Hepatic stellate cell (primary cell): ENCODE measurements at regions not wholly inside any gene's neighbourhood (a gene's known extent, or its start where the extent isn't known, plus 50 kb on each side); places are given as distances from the start of the nearest gene placed in this dataset.

Experiments
- DNase-seq: peaks from one replicate; pipeline ENCODE4 v3.0.0; 2011; ENCODE audit warnings: low spot score

DNA sequence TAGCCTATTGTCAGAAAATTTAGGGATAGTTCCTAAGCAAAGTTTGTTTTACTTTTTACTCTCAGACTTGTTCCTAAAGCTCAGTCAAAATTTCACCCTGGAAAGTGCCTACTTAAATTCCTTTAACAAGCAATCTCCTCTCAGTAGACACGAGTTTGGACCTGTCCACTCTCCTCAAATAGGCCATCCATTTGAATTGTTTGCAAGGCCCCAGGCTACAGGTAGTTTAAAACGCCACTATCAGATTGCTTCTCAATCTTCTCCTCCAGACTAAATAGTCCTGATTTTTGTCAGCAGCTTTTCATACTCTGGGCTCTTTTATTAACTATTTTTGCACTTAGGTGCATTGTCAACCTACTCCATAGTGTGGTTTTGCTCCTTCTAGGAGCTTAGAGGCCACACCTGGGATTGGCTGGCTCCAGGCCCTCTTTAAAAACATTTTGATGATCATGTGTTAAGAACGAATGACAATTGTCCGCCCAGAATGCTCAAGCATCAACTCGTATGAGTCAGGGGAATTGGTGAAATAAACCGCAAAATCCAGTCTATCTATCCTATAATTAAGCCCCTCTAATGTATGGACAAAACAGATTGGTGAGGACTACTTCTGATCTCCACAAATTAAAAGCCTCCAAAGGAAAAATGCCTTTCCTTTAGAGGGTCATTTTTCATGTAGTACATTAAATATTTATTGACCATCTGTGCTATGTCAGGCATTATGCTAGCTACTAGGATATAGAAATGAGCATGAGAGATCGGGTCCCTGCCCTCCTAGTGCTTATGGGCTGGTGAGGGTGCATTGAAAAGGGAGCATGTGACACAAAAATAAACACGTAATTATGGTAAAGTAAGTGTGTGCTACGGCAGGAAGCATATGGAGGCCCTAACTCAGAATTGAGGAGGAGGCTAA, 333.8 kb upstream of the TNP1 start:
- DNase-seq = no peak

DNA sequence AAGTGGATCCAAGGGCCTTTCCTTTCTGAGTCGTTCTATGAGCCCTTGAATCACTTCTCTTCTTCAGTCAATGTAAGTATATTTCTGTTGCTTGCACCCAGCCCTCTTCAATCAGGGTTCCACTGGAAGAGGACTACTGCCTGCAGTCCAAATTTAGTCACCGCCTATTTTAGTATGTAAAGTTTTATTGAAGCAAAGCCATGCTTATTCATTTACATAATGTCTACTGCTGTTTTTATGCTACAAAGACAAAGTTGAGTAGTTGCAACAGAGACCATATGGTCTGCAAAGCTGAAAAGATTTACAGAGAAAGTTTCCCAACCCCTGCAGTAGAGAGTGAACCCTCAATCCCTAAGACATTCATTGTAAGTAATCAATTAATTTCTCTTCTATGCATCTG, 332.5 kb upstream of the TNP1 start:
- no peak for DNase-seq

DNA sequence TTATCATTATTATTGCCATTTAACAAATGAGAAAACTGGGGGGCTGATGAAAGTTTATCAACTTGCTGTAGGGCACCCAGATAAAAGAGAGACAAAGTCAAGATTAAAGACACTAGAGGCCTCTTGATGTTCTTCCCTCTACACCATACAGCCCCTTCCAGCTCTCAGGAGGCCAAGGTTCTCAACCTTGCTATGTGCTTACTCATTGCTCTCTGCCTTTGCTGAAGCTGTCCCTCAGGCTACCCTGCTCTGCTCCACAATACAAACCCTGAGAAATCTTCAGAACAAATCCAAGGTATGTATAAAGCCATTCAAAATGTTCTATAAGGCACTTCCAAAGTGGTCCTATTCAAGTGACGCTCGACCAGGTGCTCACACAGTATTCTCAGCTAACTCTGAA, 329.9 kb upstream of the TNP1 start:
- DNase-seq = no peak

DNA sequence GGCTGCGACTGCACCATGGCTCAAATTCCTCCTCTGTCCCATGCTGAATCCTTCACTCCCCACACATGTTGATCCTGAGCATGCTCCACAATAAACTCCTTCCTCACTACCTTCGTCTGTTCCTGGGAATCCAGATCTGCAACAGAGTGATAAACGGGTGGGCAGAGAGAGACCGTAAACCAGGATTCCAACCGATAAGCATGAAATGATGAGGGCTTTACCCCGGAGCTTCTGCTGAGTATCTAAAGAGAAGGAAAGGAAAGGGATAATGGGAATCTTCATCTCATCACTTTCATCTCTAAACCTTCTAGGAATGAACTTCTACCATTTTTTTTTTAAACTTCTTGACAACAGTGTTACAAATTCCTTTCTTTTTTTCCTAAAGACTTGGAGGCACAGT, 329.3 kb upstream of the TNP1 start:
- no peak for DNase-seq

DNA sequence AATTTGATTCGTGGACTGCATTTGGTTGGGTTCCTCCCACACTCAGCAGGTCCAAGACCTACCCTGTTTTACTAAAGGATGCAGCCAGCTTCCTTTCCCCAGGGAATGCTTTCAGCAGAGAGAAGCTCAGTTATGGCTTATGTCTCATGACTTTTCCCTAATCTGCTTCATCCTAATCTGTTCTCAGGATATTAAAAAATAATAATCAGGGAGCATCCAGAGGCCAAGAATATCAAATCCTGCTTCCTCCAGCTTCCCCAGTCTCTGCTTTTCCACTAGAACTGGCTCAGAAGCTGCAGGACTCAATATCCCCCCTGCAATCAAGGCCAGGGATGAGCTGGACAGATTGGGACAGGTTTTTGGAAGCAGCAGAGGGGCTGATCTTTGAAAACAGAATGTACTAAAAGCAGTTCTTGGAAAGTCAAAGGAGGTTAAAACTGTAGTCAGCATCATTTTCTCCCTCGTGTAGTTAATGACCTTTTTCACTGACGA, 326.9 kb upstream of the TNP1 start:
- no peak for DNase-seq

DNA sequence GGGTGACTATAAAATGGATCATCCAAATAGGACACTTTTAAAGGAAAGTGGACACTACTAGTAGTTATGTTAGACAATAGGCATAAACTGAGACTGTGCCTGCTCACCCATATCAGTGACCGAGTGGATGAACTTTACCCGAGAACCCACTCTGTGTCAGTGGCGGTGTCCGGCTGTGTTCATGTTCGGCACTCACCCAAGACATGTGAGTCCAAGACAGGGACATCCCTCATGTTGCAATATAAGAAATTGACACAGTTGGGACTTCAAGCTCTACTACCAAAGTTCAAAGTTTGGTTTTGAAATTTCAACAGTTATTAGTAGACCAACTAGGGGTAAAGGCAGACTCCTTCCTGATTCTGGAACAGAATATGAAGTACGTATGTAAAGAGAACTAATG, 326.3 kb upstream of the TNP1 start:
- DNase-seq = no peak

DNA sequence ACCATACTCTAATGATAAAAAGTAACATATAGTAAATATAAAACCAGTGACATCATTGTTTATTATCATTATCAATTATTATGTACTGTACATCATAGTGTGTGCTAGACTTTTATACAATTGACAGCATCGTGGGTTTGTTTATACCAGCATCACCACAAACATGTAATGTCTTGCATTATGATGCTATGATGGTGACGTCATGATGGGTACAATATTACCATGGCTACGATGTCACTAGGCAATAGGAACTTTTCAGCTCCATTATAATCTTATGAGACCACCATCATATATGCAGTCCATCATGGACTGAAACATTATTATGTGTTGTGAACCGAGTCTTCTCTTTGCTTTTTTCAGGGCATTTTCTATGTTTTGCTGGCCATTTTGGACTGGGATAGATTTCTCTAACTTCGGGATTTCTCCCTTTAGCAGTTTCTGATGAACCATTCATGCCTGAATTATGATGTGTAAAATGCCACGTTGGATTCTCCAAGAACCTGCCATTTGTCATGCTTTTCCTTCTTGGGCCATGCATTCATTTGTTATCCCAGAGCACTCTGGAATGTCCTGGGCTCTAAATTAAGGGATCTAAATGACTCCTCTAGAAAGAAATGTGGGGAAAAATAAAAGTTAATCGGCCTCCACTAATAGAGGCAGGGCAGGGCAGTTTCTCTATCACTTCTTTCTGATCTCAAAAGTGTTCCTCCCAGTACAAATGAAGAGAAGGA, 325.6 kb upstream of the TNP1 start:
- peak; percentile 17 for DNase-seq

DNA sequence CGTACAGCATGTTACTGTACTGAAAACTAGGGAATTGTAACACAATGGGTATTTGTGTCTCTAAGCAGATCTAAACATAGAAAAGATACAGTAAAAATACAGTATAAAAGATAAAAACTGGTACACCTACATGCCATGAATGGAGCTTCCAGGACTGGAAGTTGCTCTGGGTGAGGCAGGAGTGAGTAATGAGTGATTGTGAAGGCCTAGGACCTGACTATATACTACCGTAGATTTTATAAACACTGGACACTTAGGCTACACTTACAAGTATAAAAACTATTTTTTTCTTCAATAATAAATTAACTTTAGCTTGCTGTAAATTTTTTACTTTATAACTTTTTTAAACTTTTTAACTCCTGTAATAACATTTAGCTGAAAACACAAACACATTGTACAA, 324.4 kb upstream of the TNP1 start:
- no peak for DNase-seq

DNA sequence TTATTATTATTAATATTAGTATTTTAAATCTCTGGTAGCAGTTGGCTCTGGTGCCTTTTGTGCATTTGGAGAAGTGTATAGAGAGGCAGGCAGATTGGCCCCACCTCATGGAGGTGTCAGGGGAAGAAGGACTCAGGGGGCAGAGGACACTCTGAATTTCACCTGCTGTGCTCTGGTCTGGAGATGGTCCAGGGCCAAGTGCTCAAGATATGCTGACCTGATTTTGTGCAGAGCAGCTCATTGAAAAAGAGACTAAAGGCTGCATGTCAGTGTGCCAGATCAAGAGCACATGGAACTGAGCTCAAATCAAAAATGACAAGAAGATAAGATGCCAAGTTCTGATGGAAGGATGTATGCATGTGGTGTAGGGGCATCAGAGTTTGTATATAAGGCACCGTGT, 323.6 kb upstream of the TNP1 start:
- DNase-seq = no peak

DNA sequence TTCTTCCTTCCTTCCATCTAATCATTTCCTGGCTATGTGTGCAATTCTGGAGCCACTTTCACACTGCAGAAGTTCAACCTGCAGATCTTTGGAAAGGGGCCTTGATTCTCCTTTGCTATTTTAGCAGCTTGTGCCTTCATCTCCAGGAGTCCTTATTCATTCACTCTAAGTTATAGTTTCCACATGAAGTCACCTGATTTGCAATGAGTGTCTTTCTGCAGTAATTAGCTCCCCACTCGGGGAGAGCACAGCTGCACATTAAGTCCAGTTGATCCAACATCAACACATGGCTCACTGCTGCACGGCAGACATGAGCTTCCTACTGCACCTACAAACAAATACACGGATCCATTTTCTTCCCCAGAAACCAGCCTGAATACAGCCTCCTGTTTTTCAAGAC, 323.1 kb upstream of the TNP1 start:
- DNase-seq = no peak

DNA sequence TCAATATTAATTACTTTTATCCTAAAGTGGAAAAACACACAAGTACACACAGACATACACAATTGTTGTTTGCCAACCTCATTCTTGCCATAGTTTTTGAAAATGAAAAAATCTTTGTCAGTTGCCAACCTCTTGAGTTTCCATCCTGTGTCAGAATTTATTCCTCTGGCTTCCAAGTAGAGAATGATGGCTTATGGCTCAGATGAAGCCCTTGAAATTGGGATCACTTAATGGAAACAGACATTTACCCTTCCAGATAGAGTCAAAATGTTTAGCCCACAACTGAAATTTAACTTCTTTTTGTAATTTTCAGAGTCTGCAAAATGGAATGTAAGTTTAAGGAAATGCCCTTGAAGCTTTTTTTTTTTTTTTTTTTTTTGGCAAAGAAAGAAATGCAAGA, 321.6 kb upstream of the TNP1 start:
- DNase-seq = no peak

DNA sequence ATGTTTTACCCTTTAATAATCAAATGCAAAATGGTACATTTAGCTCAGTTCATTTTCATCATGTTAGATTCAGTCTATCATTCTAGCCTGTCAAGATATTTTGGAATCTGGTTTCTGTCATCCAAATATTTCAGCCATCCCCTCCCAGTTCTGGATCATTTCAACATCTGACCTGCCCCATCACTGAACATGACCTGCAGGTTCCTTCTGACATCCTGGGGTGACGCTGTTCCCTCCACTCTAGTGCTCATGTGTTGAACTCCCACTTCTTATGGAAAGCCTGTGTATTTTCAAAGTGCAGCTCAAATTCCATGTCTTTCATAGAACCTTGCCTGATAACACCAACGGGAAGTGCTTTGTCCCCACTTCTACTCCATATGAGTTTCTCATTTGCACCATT, 320.0 kb upstream of the TNP1 start:
- no peak for DNase-seq

DNA sequence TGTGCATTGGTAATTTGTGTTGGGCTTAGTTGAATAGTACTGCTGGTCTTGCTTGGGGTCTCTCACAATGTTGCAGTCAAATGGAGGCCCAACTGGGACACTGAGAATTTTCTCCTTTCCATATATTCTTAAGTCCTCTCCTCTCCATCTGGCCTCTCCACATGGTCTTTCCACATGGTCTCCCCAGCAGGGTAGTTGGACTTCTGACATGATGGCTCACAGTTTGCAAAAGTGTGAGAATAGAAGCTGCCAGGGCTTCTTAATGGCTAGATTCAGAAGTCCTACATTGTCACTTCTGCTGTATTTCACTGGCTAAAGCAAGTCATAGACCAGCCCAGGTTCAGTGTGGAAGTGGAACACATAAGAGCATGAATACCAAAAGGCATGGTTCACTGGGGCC, 318.5 kb upstream of the TNP1 start:
- no peak for DNase-seq

DNA sequence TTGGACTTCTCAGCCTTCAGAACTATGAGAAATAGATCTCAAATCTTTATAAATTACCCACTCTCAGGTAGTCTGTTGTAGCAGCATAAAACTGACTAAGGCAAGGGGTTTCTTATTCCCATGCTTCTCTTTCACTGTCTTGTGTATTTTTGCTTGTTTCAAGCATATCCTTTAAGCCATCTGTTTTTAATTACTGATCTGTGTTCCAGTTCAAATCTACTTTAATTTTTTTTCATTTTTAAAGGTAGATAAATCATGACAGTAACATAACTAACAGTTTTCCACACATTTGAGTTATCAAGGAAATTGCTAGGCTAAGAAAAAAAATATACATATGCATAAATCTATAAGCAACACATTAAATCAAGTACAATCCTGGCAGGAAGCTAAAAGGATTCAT, 317.9 kb upstream of the TNP1 start:
- DNase-seq = no peak

DNA sequence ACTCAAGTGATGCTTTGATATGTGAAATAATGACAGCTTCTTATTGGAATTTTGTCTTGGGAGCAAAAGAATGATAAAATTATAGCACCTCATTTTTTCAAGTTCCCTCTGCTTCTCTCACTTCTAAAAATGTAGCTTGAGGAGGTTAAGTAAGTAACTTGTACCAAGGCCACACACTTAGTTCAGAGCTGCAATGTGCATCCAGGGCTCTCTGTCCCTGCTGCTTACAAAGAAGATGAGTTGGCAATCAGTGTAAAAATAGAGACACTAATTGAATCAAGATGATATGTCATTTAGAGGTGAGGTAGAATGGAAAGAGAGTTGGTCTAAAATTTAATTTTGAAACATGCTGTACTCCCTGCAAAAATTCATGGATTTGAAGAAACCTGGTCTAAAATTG, 312.0 kb upstream of the TNP1 start:
- no peak for DNase-seq

DNA sequence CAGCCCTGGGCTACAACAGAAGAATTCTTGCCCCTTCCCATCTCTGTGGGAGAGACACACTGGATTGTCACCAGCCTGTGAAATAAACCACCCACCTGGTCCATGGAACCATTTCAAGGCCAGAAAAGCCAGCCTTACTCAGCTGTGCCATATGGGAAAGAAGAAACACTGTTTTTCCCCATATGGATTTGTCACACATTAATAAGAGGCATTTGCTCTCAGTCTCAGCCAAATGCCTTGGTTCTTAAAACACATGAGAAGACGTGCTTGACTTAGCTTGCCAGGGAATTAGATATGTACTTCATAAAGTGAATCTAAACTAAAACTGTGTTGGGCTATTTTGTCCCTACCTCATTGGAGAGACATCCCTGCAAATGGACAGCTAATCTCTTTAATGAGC, 308.6 kb upstream of the TNP1 start:
- DNase-seq = no peak

DNA sequence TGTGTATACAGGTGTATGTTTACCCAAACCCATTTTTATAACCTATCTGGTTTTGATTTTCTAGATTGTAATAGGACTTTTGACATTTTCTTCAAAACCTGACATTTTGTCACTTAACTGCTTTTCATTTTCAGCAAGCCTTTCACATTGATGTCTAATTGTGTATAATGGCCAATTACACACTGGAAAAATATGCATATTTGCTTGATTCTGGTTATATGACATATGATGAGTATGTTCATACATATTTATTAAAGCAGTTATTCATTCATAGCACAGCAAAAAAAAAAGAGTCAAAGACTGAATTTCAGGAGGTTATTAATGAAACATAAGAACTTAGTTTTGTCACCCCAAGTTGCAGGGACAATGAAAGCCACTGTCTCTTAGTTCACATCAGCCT, 307.7 kb upstream of the TNP1 start:
- DNase-seq = no peak

DNA sequence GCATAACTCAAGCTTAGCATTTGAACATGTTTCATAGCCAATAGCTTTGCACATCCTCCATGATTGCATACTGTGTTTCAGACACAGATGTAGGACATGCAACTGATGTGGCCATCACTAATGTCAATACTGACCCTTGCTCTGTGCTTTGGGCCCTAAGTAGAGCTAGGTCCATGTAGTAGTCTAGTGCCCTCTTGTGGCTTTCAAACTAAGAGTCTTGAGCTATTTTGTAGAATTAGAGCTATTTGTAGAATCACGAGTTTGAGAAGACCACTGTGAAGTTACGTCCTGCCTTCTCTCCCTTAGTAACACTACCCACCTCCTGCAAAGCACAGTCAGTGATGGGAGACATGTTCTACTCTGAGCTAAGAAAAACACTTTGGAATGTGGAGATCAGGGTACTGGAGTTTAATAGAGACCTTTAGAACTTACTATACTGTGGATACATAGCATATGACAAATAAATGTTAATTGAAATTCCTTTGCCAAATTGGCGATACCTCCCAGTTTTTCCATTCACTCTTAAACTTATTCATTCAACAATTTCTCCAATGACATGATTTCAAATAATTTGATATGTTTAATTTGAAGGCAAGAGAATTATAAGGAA, 306.5 kb upstream of the TNP1 start:
- DNase-seq = no peak

DNA sequence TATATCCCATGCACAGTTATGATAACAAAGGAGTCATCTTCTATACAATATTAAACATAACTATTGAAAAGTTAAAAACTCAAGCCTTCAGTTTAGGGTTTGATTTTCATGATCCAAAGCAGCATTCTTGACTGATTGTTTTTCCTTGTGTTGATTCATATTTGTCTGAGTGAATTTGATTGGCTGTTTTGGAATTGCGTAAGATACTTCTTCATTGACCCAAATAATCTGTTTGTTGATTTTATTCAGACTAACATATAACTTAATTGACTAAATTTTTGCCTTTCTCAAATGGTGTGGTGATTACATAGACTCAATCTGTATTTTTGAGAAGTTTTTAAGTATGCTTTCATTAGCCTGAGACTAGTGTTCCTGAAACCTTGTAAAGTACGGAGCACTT, 305.7 kb upstream of the TNP1 start:
- no peak for DNase-seq

DNA sequence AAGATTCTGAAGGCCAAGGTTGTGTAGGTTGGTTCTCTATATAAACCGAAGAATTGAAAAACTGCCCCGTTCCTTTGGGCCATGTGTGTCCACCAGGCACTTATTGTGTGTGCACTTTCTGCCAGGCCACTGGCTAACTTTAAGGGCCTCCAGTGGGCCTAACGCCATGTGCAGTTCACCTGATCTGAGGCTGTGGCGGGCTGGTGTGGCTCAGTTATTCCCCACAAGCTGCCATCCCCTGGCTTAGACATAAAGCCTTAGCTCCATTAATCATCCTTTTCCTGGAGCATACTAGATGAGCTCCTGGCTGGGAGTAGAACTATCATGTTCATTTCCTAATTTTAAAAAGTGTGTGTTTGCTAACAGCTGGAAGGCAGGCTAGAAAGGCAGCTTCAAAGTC, 304.1 kb upstream of the TNP1 start:
- no peak for DNase-seq

DNA sequence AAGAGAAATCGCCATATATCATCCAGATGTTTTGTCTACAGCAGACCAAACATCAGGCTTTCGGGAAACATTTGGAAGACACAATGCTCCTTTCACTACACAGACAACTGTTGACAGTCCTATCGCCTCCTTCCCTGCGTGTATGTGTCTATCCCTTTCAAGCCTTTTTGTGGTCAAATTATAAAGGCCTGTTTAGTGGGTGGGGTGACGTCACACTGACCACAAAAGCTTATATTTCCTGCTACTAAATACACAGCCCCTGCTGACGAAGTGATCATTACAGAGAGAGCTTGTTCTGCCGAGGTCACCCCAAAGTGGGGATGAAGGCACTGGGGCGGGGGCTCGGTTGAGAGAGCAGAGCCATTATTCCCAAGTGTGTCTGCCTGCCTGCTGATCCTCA, 302.7 kb upstream of the TNP1 start:
- no peak for DNase-seq

DNA sequence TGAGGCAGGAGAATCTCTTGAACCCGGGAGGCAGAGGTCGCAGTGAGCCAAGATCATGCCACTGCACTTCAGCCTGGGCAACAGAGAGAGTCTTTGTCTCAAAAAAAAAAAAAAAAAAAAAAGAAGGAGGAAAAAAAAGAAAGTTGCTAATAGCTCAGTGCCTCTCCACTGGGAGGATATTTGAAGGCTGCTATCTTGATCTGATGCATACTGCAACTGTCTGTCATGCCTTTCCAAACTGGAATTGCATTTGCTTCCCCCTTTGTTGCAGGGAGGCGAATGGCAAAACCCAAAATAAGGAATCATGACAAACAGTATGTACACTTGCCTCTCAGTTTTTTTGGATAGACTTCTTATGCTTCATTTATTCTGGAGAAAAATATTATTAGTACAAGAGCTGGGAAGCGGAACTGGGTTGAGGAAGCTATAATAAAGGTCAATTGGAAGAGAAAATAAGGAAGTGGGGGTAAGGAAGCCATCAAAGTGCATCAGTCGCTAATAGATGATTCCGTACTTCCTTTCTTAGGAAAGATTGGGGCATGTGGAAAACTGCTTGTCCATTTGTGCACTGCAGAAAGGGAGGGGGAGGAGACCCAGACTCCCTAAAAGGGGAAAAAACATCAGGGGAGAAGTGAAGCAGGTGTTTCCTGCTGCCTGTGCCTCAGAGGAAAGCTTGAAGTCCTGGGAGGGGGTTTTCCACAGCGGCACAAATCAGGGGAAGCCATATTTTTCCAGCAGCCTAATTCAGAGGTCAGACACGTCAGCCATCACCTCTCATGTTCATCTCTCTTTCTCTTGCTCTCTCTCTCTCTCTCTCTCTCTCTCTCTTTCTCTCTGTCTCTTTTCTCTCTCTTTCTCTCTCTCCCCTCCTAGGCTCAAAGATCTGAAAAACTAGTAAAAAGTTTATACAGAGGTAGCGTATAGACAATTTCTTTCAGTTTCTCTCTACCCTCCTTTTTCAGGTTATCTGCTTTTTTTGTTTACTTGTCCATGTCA, 301.4 kb upstream of the TNP1 start:
- DNase-seq = no peak
